ENCODE measurements at regions not wholly inside any gene's neighbourhood (a gene's known extent, or its start where the extent isn't known, plus 50 kb on each side); places are given as distances from the start of the nearest gene placed in this dataset.

GRCh38 chr6:92887871-92888270 lies 531.5 kb downstream of the EPHA7 start:
- no peak for TF ChIP-seq CTCF (IDR thresholded peaks at IDR 0.05)
- H3K4me3 ChIP-seq = no peak overlapping the region
- ATAC-seq (no peak), DNase-seq (no peak)
- no peaks in the 10 kb centered on the region for H3K36me3 ChIP-seq
- no peaks in the 10 kb centered on the region for H3K4me1 ChIP-seq
- H3K9me3 ChIP-seq = no peaks in the 10 kb centered on the region
- intact Hi-C loops (cut with DNase I) = no loop called here
- no peak overlapping the region for H3K27ac ChIP-seq
- H3K27me3 ChIP-seq = no peaks in the 10 kb centered on the region

GRCh38 chr6:92879526-92879925 lies 539.8 kb downstream of the EPHA7 start:
- Histone ChIP-seq H3K4me3 (no peak overlapping the region), H3K27me3 (no peaks in the 10 kb centered on the region), H3K27ac (no peak overlapping the region), H3K9me3 (no peaks in the 10 kb centered on the region), H3K36me3 (no peaks in the 10 kb centered on the region), H3K4me1 (no peaks in the 10 kb centered on the region)
- intact Hi-C loops (cut with DNase I) = no loop called here
- no peak for DNase-seq
- ATAC-seq = no peak
- TF ChIP-seq CTCF (IDR thresholded peaks at IDR 0.05) = no peak

GRCh38 chr6:92864966-92865555 lies 554.3 kb downstream of the EPHA7 start:
- TF ChIP-seq CTCF (IDR thresholded peaks at IDR 0.05) = no peak
- H3K4me1 ChIP-seq = no peaks in the 10 kb centered on the region
- intact Hi-C loops (cut with DNase I) = no loop called here
- H3K4me3 ChIP-seq = no peak overlapping the region
- ATAC-seq = no peak
- H3K27ac ChIP-seq = no peak overlapping the region
- DNase-seq = no peak
- H3K36me3 ChIP-seq = no peaks in the 10 kb centered on the region
- H3K27me3 ChIP-seq = no peaks in the 10 kb centered on the region
- no peaks in the 10 kb centered on the region for H3K9me3 ChIP-seq

GRCh38 chr6:92849636-92850035 lies 569.7 kb downstream of the EPHA7 start:
- Histone ChIP-seq H3K9me3 (no peaks in the 10 kb centered on the region), H3K4me3 (no peak overlapping the region), H3K27ac (no peak overlapping the region), H3K36me3 (no peaks in the 10 kb centered on the region), H3K27me3 (no peaks in the 10 kb centered on the region), H3K4me1 (no peaks in the 10 kb centered on the region)
- DNase-seq (no peak), ATAC-seq (no peak)
- TF ChIP-seq CTCF (IDR thresholded peaks at IDR 0.05) = no peak
- intact Hi-C loops (cut with DNase I) = no loop called here

- Histone ChIP-seq H3K4me3 (no peak overlapping the region), H3K27ac (no peak overlapping the region), H3K4me1 (no peaks in the 10 kb centered on the region), H3K27me3 (no peaks in the 10 kb centered on the region), H3K9me3 (no peaks in the 10 kb centered on the region), H3K36me3 (no peaks in the 10 kb centered on the region)
- intact Hi-C loops (cut with DNase I) = no loop called here
- no peak for ATAC-seq
- TF ChIP-seq CTCF (IDR thresholded peaks at IDR 0.05) = no peak
- DNase-seq = no peak
Observed at GRCh38 chr6:92848901-92849300, 570.5 kb downstream of the EPHA7 start.

DNA sequence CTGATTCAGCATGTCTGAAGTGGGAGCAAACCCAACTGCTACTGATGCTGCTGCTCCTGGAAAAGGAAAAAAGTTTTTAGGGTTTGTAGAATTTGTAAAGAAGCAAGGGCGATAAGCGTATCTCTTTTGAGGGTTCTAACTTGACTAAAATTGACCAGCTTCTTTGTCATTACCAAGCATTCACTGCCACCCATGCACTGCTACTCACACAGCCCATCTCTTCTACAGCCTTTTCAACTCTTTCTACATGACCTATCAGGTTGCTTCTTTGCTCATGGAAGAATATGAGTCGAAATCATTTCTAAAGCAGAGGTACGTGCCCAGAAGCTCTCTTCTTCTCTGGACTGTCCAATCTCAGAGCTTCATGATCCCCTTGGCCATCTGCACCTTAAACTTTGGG lies 570.9 kb downstream of the EPHA7 start:
- ATAC-seq (no peak), DNase-seq (no peak)
- no peak for TF ChIP-seq CTCF (IDR thresholded peaks at IDR 0.05)
- Histone ChIP-seq H3K27me3 (no peaks in the 10 kb centered on the region), H3K4me3 (no peak overlapping the region), H3K4me1 (no peaks in the 10 kb centered on the region), H3K9me3 (no peaks in the 10 kb centered on the region), H3K36me3 (no peaks in the 10 kb centered on the region), H3K27ac (no peak overlapping the region)
- intact Hi-C loops (cut with DNase I) = no loop called here

Measured in upper lobe of right lung (tissue), 1 donor.